HEK293 (cell line): ENCODE measurements at regions not wholly inside any gene's neighbourhood (a gene's known extent, or its start where the extent isn't known, plus 50 kb on each side); places are given as distances from the start of the nearest gene placed in this dataset.

Experiments used
- ZNF274 ChIP-seq, 2 experiments: fragments of 200-500 bp in 1 of 2; fragments of 450-650 bp in 1 of 2; sonication (Bioruptor generic) in 1 of 2; formaldehyde crosslinking in 1 of 2; IDR thresholded peaks; 2 replicates each; pipeline versions ENCODE4 v1.5.1 to v1.6.1; 2014 to 2016; ENCODE audit warnings: borderline replicate concordance in 1 of 2, inconsistent platforms in 1 of 2, low read length in 1 of 2, missing biosample characterization in 1 of 2, missing genetic modification characterization in 1 of 2
- ZNF701 ChIP-seq: fragments of 450-650 bp; formaldehyde crosslinking; IDR thresholded peaks from 2 replicates; pipeline ENCODE4 v1.5.1; 2016; ENCODE audit warnings: missing biosample characterization, missing genetic modification characterization

GRCh38 chr16:77009453-77009852 is 181.5 kb upstream of the MON1B start:
- TF ChIP-seq ZNF701 (tag by site-specific recombination) (no peak), ZNF274 (IDR thresholded peaks at IDR 0.05; ENCODE audit: low read length) (no peak), ZNF274 (tag by site-specific recombination; IDR thresholded peaks at IDR 0.05; ENCODE audit: borderline replicate concordance) (no peak)
